CD14-positive monocyte (primary cell): ENCODE measurements at regions not wholly inside any gene's neighbourhood (a gene's known extent, or its start where the extent isn't known, plus 50 kb on each side); places are given as distances from the start of the nearest gene placed in this dataset.

Experiments
- DNase-seq, 3 donors: peaks; one replicate each; pipeline ENCODE4 v3.0.0-alpha.2; 2011 to 2022
- H2AFZ ChIP-seq: 2 replicates; pipeline ENCODE4 v1.6.0; 2012; ENCODE audit warnings: mild to moderate bottlenecking, low read depth, low read length, inconsistent platforms; ENCODE audit not compliant: insufficient read depth, poor library complexity, severe bottlenecking
- H3K27ac ChIP-seq, 2 donors: 1 replicate in 1 of 2; 2 replicates in 1 of 2; pipeline ENCODE4 v1.5.1; 2012 to 2013; ENCODE audit warnings: low read length in 2 of 2, control low read depth in 1 of 2, inconsistent platforms in 1 of 2, low read depth in 1 of 2, mild to moderate bottlenecking in 1 of 2
- H3K27me3 ChIP-seq, 2 donors: one replicate each; pipeline versions ENCODE4 v1.6.0 to v1.6.1; 2011 to 2013; ENCODE audit warnings: low read length in 2 of 2; ENCODE audit not compliant: control insufficient read depth in 2 of 2, insufficient read depth in 2 of 2
- H3K36me3 ChIP-seq, 2 donors: replicated peaks in 1 of 2; 1 replicate in 1 of 2; 2 replicates in 1 of 2; pipeline versions ENCODE4 v1.5.1 to v1.6.1; 2012 to 2013; ENCODE audit warnings: low read length in 2 of 2, control low read depth in 1 of 2, inconsistent platforms in 1 of 2, mild to moderate bottlenecking in 1 of 2; ENCODE audit not compliant: insufficient read depth in 2 of 2, control insufficient read depth in 1 of 2
- H3K4me1 ChIP-seq, 2 donors: 1 replicate in 1 of 2; 2 replicates in 1 of 2; pipeline versions ENCODE4 v1.5.1 to v1.6.1; 2012 to 2013; ENCODE audit warnings: low read length in 2 of 2, control low read depth in 1 of 2, inconsistent platforms in 1 of 2, mild to moderate bottlenecking in 1 of 2, moderate library complexity in 1 of 2; ENCODE audit not compliant: insufficient read depth in 2 of 2, control insufficient read depth in 1 of 2
- H3K4me2 ChIP-seq: replicated peaks from 2 replicates; pipeline ENCODE3; 2012; ENCODE audit warnings: low read length, moderate library complexity, mild to moderate bottlenecking; ENCODE audit not compliant: poor library complexity, severe bottlenecking; ENCODE audit errors: extremely low read depth
- H3K4me3 ChIP-seq, 3 experiments: fragments of 200-600 bp in 1 of 3; sonication (generic) in 1 of 3; replicated peaks in 1 of 3; 1 replicate in 2 of 3; 2 replicates in 1 of 3; pipeline ENCODE4 v1.5.1; 2011 to 2013; ENCODE audit warnings: low read length in 3 of 3, mild to moderate bottlenecking in 3 of 3, control low read depth in 2 of 3, low read depth in 2 of 3, inconsistent platforms in 1 of 3, moderate library complexity in 1 of 3
- H3K79me2 ChIP-seq: 2 replicates; pipeline ENCODE4 v1.6.0; 2012; ENCODE audit warnings: mild to moderate bottlenecking, control low read depth, inconsistent platforms, low read length, moderate library complexity; ENCODE audit not compliant: insufficient read depth
- H3K9ac ChIP-seq: 2 replicates; pipeline ENCODE4 v1.6.0; 2017; ENCODE audit warnings: low read length, mild to moderate bottlenecking; ENCODE audit not compliant: insufficient read depth, poor library complexity, severe bottlenecking
- H3K9me3 ChIP-seq, 2 donors: replicated peaks in 1 of 2; 1 replicate in 1 of 2; 2 replicates in 1 of 2; pipeline versions ENCODE4 v1.5.1 to v1.6.1; 2012 to 2013; ENCODE audit warnings: low read length in 2 of 2, control low read depth in 1 of 2; ENCODE audit not compliant: control insufficient read depth in 1 of 2, insufficient read depth in 1 of 2
- H4K20me1 ChIP-seq: 2 replicates; pipeline ENCODE4 v1.6.0; 2012; ENCODE audit warnings: mild to moderate bottlenecking, low read length, control low read depth, moderate library complexity; ENCODE audit not compliant: insufficient read depth
- H3K27ac Mint-ChIP-seq, 7 donors: one replicate each; pipeline ENCODE4 v1.8.0; 2020; ENCODE audit warnings: mild to moderate bottlenecking in 7 of 7, mixed read lengths in 7 of 7, moderate library complexity in 6 of 7, inconsistent platforms in 2 of 7
- H3K27me3 Mint-ChIP-seq, 3 donors: one replicate each; pipeline ENCODE4 v1.8.0; 2021 to 2022; ENCODE audit warnings: low read depth in 3 of 3, mild to moderate bottlenecking in 3 of 3, mixed read lengths in 3 of 3, moderate library complexity in 3 of 3, inconsistent platforms in 1 of 3
- H3K36me3 Mint-ChIP-seq, 2 donors: one replicate each; pipeline ENCODE4 v1.8.0; 2020; ENCODE audit warnings: mixed read lengths in 2 of 2, inconsistent platforms in 1 of 2, mild to moderate bottlenecking in 1 of 2
- H3K4me1 Mint-ChIP-seq: one replicate; pipeline ENCODE4 v1.8.0; 2020; ENCODE audit warnings: mild to moderate bottlenecking, mixed read lengths
- H3K4me3 Mint-ChIP-seq, 2 donors: one replicate each; pipeline ENCODE4 v1.8.0; 2020; ENCODE audit warnings: mild to moderate bottlenecking in 2 of 2, mixed read lengths in 2 of 2, moderate library complexity in 1 of 2
- H3K9me3 Mint-ChIP-seq, 7 donors: one replicate each; pipeline ENCODE4 v1.8.0; 2020 to 2022; ENCODE audit warnings: mixed read lengths in 7 of 7, mild to moderate bottlenecking in 6 of 7, moderate library complexity in 6 of 7, inconsistent platforms in 2 of 7
- WGBS: methylation state at CpG from one replicate; pipeline ENCODE4 v1.1.5; 2013; ENCODE audit warnings: missing lambda C conversion rate; ENCODE audit not compliant: insufficient coverage; 5-methylcytosine and 5-hydroxymethylcytosine counted together
- intact Hi-C, 2 donors: fragments of 100-400 bp; cut with micrococcal nuclease; formaldehyde crosslinking; loops; one replicate each; pipeline versions ENCODE4 v1.15.0 to v1.15.1; 2023
- TF ChIP-seq, protein P1 (sequence below): fragments of 200-600 bp; IDR thresholded peaks from one replicate; pipeline ENCODE4 v1.8.0; 2022; ENCODE audit warnings: antibody characterized with exemption, mild to moderate bottlenecking

DNA sequence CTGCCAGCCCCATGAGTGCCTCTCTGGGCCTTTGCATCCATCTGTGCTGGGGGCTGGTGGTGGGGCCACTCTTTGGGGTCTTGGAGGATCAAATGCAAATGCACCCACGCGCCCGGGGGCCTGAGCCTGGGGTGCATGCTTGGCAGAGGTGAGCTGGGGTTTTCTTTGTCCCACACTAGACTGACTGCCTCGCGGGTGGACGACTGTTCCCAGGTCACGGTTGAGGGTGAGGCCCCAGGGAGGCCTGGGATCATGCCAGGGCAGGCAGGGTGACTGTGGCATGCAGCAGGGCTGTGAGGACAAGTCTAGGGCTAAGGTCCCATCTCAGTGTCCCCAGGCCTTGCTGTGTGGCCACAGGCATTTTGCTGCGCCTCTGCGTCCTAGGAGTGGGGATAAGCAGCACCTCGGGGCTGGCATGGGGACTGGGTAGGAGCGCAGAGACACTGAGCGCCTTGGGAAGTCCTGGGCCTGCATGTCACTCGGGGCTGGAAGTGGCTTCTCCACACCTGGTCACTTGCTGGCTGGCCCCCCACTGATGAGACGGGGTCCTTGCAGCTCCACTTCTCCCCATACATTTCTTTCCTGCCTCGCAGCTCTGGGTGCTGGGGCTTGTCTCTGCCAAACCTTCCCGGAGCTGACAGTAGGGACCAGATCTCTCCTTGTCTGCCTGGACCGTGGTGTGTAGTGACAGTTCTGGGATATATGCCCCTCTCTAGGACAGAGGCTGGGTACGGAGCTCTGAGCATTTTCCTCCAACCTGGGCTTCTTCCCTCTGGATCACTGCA lies 133.1 kb downstream of the CTTN start:
- Mint-ChIP-seq H3K36me3 (no peaks in the 10 kb centered on the region), H3K4me1 (no peaks in the 10 kb centered on the region), H3K27ac (no peak overlapping the region), H3K27me3 (peaks cover 1 to 3% (median 1%) of the 10 kb centered on the region in 3 donors), H3K9me3 (peaks cover 2 to 12% (median 5%) of the 10 kb centered on the region in 7 donors), H3K4me3 (no peak overlapping the region)
- Histone ChIP-seq H3K4me1 (no peaks in the 10 kb centered on the region), H3K79me2 (no peaks in the 10 kb centered on the region), H3K4me2 (no peak overlapping the region), H2AFZ (no peak overlapping the region), H3K9ac (no peak overlapping the region), H3K27me3 (no peaks in the 10 kb centered on the region), H3K27ac (no peak overlapping the region), H3K9me3 (peaks cover 4 to 8% of the 10 kb centered on the region in 2 donors), H4K20me1 (no peaks in the 10 kb centered on the region), H3K4me3 (no peak overlapping the region), H3K36me3 (no peaks in the 10 kb centered on the region)
- WGBS = 91% methylated on average over 14 of the region's 18 CpGs
- intact Hi-C loops = no loop called here
- TF ChIP-seq, protein P1, sequence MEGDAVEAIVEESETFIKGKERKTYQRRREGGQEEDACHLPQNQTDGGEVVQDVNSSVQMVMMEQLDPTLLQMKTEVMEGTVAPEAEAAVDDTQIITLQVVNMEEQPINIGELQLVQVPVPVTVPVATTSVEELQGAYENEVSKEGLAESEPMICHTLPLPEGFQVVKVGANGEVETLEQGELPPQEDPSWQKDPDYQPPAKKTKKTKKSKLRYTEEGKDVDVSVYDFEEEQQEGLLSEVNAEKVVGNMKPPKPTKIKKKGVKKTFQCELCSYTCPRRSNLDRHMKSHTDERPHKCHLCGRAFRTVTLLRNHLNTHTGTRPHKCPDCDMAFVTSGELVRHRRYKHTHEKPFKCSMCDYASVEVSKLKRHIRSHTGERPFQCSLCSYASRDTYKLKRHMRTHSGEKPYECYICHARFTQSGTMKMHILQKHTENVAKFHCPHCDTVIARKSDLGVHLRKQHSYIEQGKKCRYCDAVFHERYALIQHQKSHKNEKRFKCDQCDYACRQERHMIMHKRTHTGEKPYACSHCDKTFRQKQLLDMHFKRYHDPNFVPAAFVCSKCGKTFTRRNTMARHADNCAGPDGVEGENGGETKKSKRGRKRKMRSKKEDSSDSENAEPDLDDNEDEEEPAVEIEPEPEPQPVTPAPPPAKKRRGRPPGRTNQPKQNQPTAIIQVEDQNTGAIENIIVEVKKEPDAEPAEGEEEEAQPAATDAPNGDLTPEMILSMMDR = no peak
- no peak for DNase-seq

DNA sequence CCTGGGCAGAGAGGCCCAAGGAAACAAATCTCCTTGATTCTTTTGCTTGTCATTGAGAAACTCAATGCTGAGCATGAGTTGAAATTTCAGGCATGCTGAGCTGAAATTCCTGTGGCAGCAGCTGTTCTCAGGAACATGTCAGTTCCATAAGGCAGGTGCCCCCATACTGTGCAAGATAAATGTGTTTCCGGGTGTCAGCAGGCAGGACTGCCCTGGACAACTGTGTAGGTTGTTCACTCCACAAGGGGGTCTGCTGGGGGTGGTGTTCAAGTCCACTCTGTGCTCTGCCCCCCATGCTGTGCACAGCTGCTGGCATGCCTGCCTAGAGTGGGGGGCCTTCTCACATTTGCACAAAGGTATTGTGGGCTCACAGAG lies 133.7 kb downstream of the CTTN start:
- Histone ChIP-seq H4K20me1 (no peaks in the 10 kb centered on the region), H3K79me2 (no peaks in the 10 kb centered on the region), H3K4me2 (no peak overlapping the region), H3K9ac (no peak overlapping the region), H3K9me3 (peaks cover 4 to 8% of the 10 kb centered on the region in 2 donors), H3K27ac (no peak overlapping the region), H3K27me3 (no peaks in the 10 kb centered on the region), H3K36me3 (no peaks in the 10 kb centered on the region), H2AFZ (no peak overlapping the region), H3K4me1 (no peaks in the 10 kb centered on the region), H3K4me3 (no peak overlapping the region)
- H3K36me3 Mint-ChIP-seq = no peaks in the 10 kb centered on the region
- H3K4me3 Mint-ChIP-seq = no peak overlapping the region
- 100% methylated on average over 1 of the region's 1 CpG for WGBS
- intact Hi-C loops = no loop called here
- DNase-seq = no peak
- no peak overlapping the region for H3K27ac Mint-ChIP-seq
- TF ChIP-seq, protein P1 = no peak
- no peaks in the 10 kb centered on the region for H3K4me1 Mint-ChIP-seq
- peaks cover 1 to 3% (median 1%) of the 10 kb centered on the region in 3 donors for H3K27me3 Mint-ChIP-seq
- peaks cover 2 to 10% (median 5%) of the 10 kb centered on the region in 7 donors for H3K9me3 Mint-ChIP-seq
